ENCODE measurements at regions not wholly inside any gene's neighbourhood (a gene's known extent, or its start where the extent isn't known, plus 50 kb on each side); places are given as distances from the start of the nearest gene placed in this dataset.

DNA sequence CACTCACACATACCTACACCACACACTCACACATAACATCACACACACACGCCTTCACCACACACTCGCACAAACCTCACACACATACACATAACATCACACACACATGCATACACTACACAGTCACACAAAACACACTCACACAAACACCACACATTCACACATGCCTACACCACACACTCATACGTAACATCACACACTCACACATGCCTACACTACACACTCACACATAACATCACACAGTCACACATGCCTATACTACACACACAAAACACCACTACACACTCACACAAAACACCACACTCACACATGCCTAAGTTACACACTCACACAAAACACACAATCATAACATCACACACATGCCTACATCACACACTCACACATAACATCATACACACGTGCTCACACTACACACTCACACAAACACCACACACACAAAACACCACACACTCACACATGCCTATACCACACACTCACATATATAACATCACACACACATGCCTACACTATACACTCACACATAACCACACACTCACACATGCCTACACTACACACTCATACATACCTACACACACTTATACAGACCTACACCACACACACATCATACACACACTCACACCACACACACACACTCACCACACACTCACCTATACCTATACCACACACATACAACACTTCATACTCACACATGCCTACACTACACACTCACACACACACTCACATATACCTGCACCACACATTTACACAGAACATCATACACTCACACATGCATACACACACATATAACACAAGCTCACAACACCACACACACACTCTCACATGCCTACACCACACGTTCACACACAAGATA, 383.5 kb downstream of the C6orf118 start:
- H3K27me3 ChIP-seq: no peaks in the 10 kb centered on the region
- 87% methylated on average over 5 of the region's 5 CpGs for WGBS
- H3K4me1 ChIP-seq: peaks cover 4% of the 10 kb centered on the region
- no peaks in the 10 kb centered on the region for H3K36me3 ChIP-seq
- TF ChIP-seq POLR2A (IDR thresholded peaks at IDR 0.05) (no peak), CTCF (IDR thresholded peaks at IDR 0.05) (no peak), POLR2AphosphoS5 (IDR thresholded peaks at IDR 0.05) (no peak), EP300 (IDR thresholded peaks at IDR 0.05) (no peak)
- H3K9me3 ChIP-seq: no peaks in the 10 kb centered on the region
- no peak for DNase-seq (ENCODE audit: low spot score in 2 of 2)
- H3K27ac ChIP-seq: no peak overlapping the region
- H3K4me3 ChIP-seq: no peak overlapping the region

GRCh38 chr6:164924674-164925073, 384.7 kb downstream of the C6orf118 start:
- H3K9me3 ChIP-seq: no peaks in the 10 kb centered on the region

GRCh38 chr6:164917211-164917610, 392.2 kb downstream of the C6orf118 start:
- no peaks in the 10 kb centered on the region for H3K36me3 ChIP-seq
- no peaks in the 10 kb centered on the region for H3K27me3 ChIP-seq
- H3K9me3 ChIP-seq: peaks cover 6% of the 10 kb centered on the region
- TF ChIP-seq CTCF (IDR thresholded peaks at IDR 0.05): no peak
- TF ChIP-seq POLR2AphosphoS5 (IDR thresholded peaks at IDR 0.05): no peak
- TF ChIP-seq EP300 (IDR thresholded peaks at IDR 0.05): no peak
- TF ChIP-seq POLR2A (IDR thresholded peaks at IDR 0.05): no peak
- DNase-seq (ENCODE audit: low spot score in 2 of 2): no peak
- no peak overlapping the region for H3K4me3 ChIP-seq
- WGBS: 81% methylated on average over 1 of the region's 1 CpG
- no peaks in the 10 kb centered on the region for H3K4me1 ChIP-seq
- H3K27ac ChIP-seq: no peak overlapping the region

More at GRCh38 chr6:164924674-164925073, 384.7 kb downstream of the C6orf118 start:
- H3K4me3 ChIP-seq: no peak overlapping the region
- TF ChIP-seq CTCF (IDR thresholded peaks at IDR 0.05): no peak
- no peak for TF ChIP-seq POLR2A (IDR thresholded peaks at IDR 0.05)
- TF ChIP-seq POLR2AphosphoS5 (IDR thresholded peaks at IDR 0.05): no peak
- TF ChIP-seq EP300 (IDR thresholded peaks at IDR 0.05): no peak
- peaks cover 4% of the 10 kb centered on the region for H3K4me1 ChIP-seq
- no peaks in the 10 kb centered on the region for H3K27me3 ChIP-seq
- 49% methylated on average over 10 of the region's 10 CpGs for WGBS
- no peaks in the 10 kb centered on the region for H3K36me3 ChIP-seq
- no peak for DNase-seq (ENCODE audit: low spot score in 2 of 2)
- H3K27ac ChIP-seq: no peak overlapping the region

- Histone ChIP-seq H3K4me3 (no peak overlapping the region), H3K27ac (no peak overlapping the region), H3K27me3 (no peaks in the 10 kb centered on the region), H3K9me3 (peaks cover 6% of the 10 kb centered on the region), H3K4me1 (no peaks in the 10 kb centered on the region), H3K36me3 (no peaks in the 10 kb centered on the region)
- TF ChIP-seq POLR2A (IDR thresholded peaks at IDR 0.05): no peak
- TF ChIP-seq POLR2AphosphoS5 (IDR thresholded peaks at IDR 0.05): no peak
- no peak for TF ChIP-seq EP300 (IDR thresholded peaks at IDR 0.05)
- no peak for TF ChIP-seq CTCF (IDR thresholded peaks at IDR 0.05)
- WGBS: 83% methylated on average over 3 of the region's 3 CpGs
- no peak for DNase-seq (ENCODE audit: low spot score in 2 of 2)
Observed at GRCh38 chr6:164916087-164916486, 393.3 kb downstream of the C6orf118 start.

DNA sequence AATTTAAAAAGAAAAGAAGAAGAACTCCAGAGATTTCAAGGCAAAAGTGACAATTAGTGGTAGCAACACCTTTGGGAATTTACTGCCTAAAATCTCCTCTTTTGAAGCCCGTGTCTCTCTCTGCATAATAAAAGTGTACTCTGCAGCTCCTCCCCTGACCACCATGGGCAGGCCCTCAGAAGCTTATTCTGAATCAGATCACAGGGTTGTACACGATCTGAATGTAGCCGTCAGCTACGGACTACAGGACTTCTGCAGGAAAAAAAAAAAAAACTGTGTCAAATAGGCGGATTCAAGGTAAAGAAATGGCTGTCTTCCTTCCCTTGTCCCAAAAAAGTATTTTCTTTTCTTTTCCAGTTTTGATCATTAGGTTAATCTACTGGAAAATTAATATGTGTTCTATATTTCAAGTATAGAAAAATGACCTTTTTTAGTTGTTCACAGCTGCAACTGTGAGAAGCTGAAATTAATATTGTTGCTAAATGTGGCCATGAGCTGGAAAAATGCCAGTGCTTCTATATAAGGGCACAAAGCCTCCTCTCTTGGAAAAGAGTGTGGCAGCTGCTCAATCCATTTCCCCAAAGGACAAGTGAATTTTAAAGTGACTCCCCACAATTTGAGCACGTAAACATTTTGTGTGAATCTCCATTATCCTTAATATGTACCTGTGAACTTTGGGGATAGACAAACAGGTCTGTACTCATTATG, 397.4 kb downstream of the C6orf118 start:
- Histone ChIP-seq H3K27me3 (no peaks in the 10 kb centered on the region), H3K27ac (no peak overlapping the region), H3K4me3 (no peak overlapping the region), H3K36me3 (no peaks in the 10 kb centered on the region), H3K4me1 (no peaks in the 10 kb centered on the region), H3K9me3 (peaks cover 2% of the 10 kb centered on the region)
- DNase-seq (ENCODE audit: low spot score in 2 of 2): no peak
- WGBS: 23% methylated on average over 6 of the region's 6 CpGs
- TF ChIP-seq EP300 (IDR thresholded peaks at IDR 0.05) (no peak), CTCF (IDR thresholded peaks at IDR 0.05) (no peak), POLR2AphosphoS5 (IDR thresholded peaks at IDR 0.05) (no peak), POLR2A (IDR thresholded peaks at IDR 0.05) (no peak)
